ENCODE measurements at regions not wholly inside any gene's neighbourhood (a gene's known extent, or its start where the extent isn't known, plus 50 kb on each side); places are given as distances from the start of the nearest gene placed in this dataset.

DNA sequence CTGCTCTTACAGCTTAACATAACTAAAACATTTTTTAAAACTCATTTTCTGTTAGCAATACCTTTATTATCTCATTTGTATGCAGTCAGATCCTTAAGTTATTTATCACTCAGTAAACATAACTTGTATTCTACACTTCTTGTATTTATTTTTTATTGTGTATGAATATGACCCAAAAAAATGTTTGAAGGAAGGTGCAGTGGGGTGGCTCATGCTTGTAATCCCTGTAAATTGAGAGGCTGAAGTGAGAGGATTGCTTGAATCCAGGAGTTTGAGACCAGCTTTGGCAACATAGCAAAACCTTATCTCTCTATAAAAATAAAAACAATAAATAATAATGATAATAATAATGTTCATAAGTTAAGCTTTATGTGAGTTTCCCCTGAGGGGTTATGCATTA is 1004.8 kb downstream of the SLITRK5 start:
- DNase-seq (ENCODE audit: low spot score) (no peak), ATAC-seq (no peak)
- POLR2A ChIA-PET, result no interaction called here
- TF ChIP-seq ARID4B (CRISPR knock-in tag; IDR thresholded peaks at IDR 0.05; ENCODE audit: borderline replicate concordance) (no peak), USF2 (CRISPR knock-in tag; IDR thresholded peaks at IDR 0.05) (no peak), E2F4 (CRISPR knock-in tag; IDR thresholded peaks at IDR 0.05; ENCODE audit: borderline replicate concordance, low read depth) (no peak), SMAD3 (CRISPR knock-in tag; IDR thresholded peaks at IDR 0.05; ENCODE audit: borderline replicate concordance) (no peak), E2F1 (CRISPR knock-in tag; IDR thresholded peaks at IDR 0.05) (no peak), ZSCAN18 (CRISPR knock-in tag; IDR thresholded peaks at IDR 0.05) (no peak), TCF7 (CRISPR knock-in tag; IDR thresholded peaks at IDR 0.05; ENCODE audit: low read depth) (no peak), TP53 (CRISPR knock-in tag; IDR thresholded peaks at IDR 0.05) (no peak), TEAD4 (CRISPR knock-in tag; IDR thresholded peaks at IDR 0.05) (no peak), NR1H2 (CRISPR knock-in tag; IDR thresholded peaks at IDR 0.05) (no peak), GTF2I (CRISPR knock-in tag; conservative IDR thresholded peaks at IDR 0.05) (no peak), ZNF671 (CRISPR knock-in tag; IDR thresholded peaks at IDR 0.05) (no peak), ETV6 (CRISPR knock-in tag; IDR thresholded peaks at IDR 0.05) (no peak), TEAD1 (CRISPR knock-in tag; IDR thresholded peaks at IDR 0.05) (no peak), ZNF281 (CRISPR knock-in tag; IDR thresholded peaks at IDR 0.05) (no peak), ATF2 (CRISPR knock-in tag; IDR thresholded peaks at IDR 0.05; ENCODE audit: borderline replicate concordance, low read depth) (no peak)
- TF ChIP-seq, protein P1, sequence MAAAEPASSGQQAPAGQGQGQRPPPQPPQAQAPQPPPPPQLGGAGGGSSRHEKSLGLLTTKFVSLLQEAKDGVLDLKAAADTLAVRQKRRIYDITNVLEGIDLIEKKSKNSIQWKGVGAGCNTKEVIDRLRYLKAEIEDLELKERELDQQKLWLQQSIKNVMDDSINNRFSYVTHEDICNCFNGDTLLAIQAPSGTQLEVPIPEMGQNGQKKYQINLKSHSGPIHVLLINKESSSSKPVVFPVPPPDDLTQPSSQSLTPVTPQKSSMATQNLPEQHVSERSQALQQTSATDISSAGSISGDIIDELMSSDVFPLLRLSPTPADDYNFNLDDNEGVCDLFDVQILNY (CRISPR knock-in tag; IDR thresholded peaks at IDR 0.05), result no peak
- TF ChIP-seq, protein P2, sequence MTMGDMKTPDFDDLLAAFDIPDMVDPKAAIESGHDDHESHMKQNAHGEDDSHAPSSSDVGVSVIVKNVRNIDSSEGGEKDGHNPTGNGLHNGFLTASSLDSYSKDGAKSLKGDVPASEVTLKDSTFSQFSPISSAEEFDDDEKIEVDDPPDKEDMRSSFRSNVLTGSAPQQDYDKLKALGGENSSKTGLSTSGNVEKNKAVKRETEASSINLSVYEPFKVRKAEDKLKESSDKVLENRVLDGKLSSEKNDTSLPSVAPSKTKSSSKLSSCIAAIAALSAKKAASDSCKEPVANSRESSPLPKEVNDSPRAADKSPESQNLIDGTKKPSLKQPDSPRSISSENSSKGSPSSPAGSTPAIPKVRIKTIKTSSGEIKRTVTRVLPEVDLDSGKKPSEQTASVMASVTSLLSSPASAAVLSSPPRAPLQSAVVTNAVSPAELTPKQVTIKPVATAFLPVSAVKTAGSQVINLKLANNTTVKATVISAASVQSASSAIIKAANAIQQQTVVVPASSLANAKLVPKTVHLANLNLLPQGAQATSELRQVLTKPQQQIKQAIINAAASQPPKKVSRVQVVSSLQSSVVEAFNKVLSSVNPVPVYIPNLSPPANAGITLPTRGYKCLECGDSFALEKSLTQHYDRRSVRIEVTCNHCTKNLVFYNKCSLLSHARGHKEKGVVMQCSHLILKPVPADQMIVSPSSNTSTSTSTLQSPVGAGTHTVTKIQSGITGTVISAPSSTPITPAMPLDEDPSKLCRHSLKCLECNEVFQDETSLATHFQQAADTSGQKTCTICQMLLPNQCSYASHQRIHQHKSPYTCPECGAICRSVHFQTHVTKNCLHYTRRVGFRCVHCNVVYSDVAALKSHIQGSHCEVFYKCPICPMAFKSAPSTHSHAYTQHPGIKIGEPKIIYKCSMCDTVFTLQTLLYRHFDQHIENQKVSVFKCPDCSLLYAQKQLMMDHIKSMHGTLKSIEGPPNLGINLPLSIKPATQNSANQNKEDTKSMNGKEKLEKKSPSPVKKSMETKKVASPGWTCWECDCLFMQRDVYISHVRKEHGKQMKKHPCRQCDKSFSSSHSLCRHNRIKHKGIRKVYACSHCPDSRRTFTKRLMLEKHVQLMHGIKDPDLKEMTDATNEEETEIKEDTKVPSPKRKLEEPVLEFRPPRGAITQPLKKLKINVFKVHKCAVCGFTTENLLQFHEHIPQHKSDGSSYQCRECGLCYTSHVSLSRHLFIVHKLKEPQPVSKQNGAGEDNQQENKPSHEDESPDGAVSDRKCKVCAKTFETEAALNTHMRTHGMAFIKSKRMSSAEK (CRISPR knock-in tag; IDR thresholded peaks at IDR 0.05; ENCODE audit: borderline replicate concordance), result no peak
- no peak overlapping the region for H3K27ac Mint-ChIP-seq
- CTCF ChIA-PET, result interaction anchor here (0.6 kb wide), 1 partner anchor 71 kb away, joined by 3 read pairs; no protein-coding TSS in a partner anchor
- peaks cover 4% of the 10 kb centered on the region; the same call in 1 of the 2 replicates for H3K9me3 Mint-ChIP-seq
- H3K4me3 Mint-ChIP-seq, result no peak overlapping the region
- no peaks in the 10 kb centered on the region for H3K4me1 Mint-ChIP-seq
- H3K27me3 Mint-ChIP-seq (ENCODE audit: low read depth), result no peaks in the 10 kb centered on the region
- no peaks in the 10 kb centered on the region for H3K36me3 Mint-ChIP-seq
